HCT116 (cell line): ENCODE measurements at regions not wholly inside any gene's neighbourhood (a gene's known extent, or its start where the extent isn't known, plus 50 kb on each side); places are given as distances from the start of the nearest gene placed in this dataset.

ENCODE experiments used
- ATAC-seq: fragments of 200-7000 bp; cut with Tn5 transposase; 2 replicates; pipeline ENCODE4 v1.9.1; 2020; ENCODE audit warnings: mild to moderate bottlenecking, moderate library complexity
- BruUV-seq: library from RNA; stranded (reverse); fragments of 400-500 nt; replicated peaks from 2 replicates; lab custom pipeline; 2021; lab: Mats Ljungman, UMichigan
- CTCF ChIA-PET: fragments of 300-600 bp; sonication (Branson Sonifier 250); formaldehyde crosslinking; loops from one replicate; lab custom pipeline; 2021; ENCODE audit warnings: antibody characterized with exemption; lab: Charles Lee
- POLR2A ChIA-PET: fragments of 300-600, 350-600 bp; sonication (Branson Sonifier 250); formaldehyde crosslinking; loops from one replicate; lab custom pipeline; 2021; ENCODE audit warnings: antibody characterized with exemption; lab: Charles Lee
- RAD21 ChIA-PET, 2 experiments: fragments of 300-600 bp; sonication (Branson Sonifier 250); formaldehyde crosslinking; loops; one replicate each; lab custom pipeline; 2023; ENCODE audit warnings: low total read pairs in 2 of 2; ENCODE audit not compliant: uncharacterized antibody in 2 of 2, unreplicated experiment in 2 of 2, low non-redundant PET in 1 of 2; lab: Charles Lee
- DNase-seq: peaks from one replicate; pipeline ENCODE4 v3.0.0-alpha.2; 2010; ENCODE audit warnings: low read depth, low spot score
- H2AFZ ChIP-seq: fragments of 200-600 bp; shearing (Covaris generic), sonication (generic); 2 replicates; pipeline ENCODE4 v1.6.1; 2017; ENCODE audit warnings: low read depth, mixed run types, mixed read lengths, antibody characterized with exemption, low read length; ENCODE audit not compliant: poor library complexity, severe bottlenecking
- H3K27ac ChIP-seq: 2 replicates; pipeline ENCODE4 v1.5.1; 2012; ENCODE audit warnings: low read depth, low read length
- H3K27me3 ChIP-seq: fragments of 200-600 bp; sonication (generic); 2 replicates; pipeline ENCODE4 v1.6.1; 2016; ENCODE audit warnings: mixed run types, low read length, mixed read lengths; ENCODE audit not compliant: insufficient read depth
- H3K36me3 ChIP-seq, 2 experiments: fragments of 200-500 bp in 1 of 2; fragments of 200-600 bp in 1 of 2; sonication (Bioruptor generic) in 1 of 2; sonication (generic) in 1 of 2; 2 replicates each; pipeline versions ENCODE4 v1.5.1 to v1.6.1; 2014 to 2016; ENCODE audit warnings: low read length in 2 of 2, inconsistent platforms in 1 of 2, mixed read lengths in 1 of 2, mixed run types in 1 of 2; ENCODE audit not compliant: insufficient read depth in 2 of 2, control insufficient read depth in 1 of 2
- H3K4me1 ChIP-seq, 2 experiments: fragments of 200-600 bp in 1 of 2; sonication (generic) in 1 of 2; 2 replicates each; pipeline versions ENCODE4 v1.5.1 to v1.6.1; 2012 to 2017; ENCODE audit warnings: low read length in 2 of 2, inconsistent platforms in 1 of 2, mild to moderate bottlenecking in 1 of 2, mixed read lengths in 1 of 2, mixed run types in 1 of 2, moderate library complexity in 1 of 2; ENCODE audit not compliant: insufficient read depth in 2 of 2, control insufficient read depth in 1 of 2
- H3K4me2 ChIP-seq: fragments of 200-600 bp; sonication (generic); 2 replicates; pipeline ENCODE4 v1.6.1; 2017; ENCODE audit warnings: mixed run types, low read length, mixed read lengths
- H3K4me3 ChIP-seq, 2 experiments: fragments of 200-600 bp in 1 of 2; sonication (generic) in 1 of 2; replicated peaks in 1 of 2; 2 replicates each; pipeline ENCODE4 v1.5.1; 2011 to 2016; ENCODE audit warnings: low read length in 2 of 2, control low read depth in 1 of 2, low read depth in 1 of 2, mild to moderate bottlenecking in 1 of 2, mixed read lengths in 1 of 2, mixed run types in 1 of 2
- H3K79me2 ChIP-seq: fragments of 200-600 bp; sonication (generic); 2 replicates; pipeline ENCODE4 v1.6.1; 2017; ENCODE audit warnings: mild to moderate bottlenecking, mixed run types, low read length, moderate library complexity, mixed read lengths; ENCODE audit not compliant: insufficient read depth
- H3K9ac ChIP-seq: fragments of 200-600 bp; sonication (generic); 2 replicates; pipeline ENCODE4 v1.6.1; 2016; ENCODE audit warnings: low read length, mixed read lengths
- H3K9me2 ChIP-seq: fragments of 200-600 bp; sonication (generic), shearing (Covaris generic); 2 replicates; pipeline ENCODE4 v1.6.1; 2017; ENCODE audit warnings: mixed run types, mild to moderate bottlenecking, moderate library complexity; ENCODE audit not compliant: insufficient read depth
- H3K9me3 ChIP-seq, 2 experiments: fragments of 200-500 bp in 1 of 2; fragments of 200-600 bp in 1 of 2; sonication (Bioruptor generic) in 1 of 2; sonication (generic) in 1 of 2; 2 replicates each; pipeline ENCODE4 v1.6.1; 2014 to 2017; ENCODE audit warnings: low read length in 2 of 2, mixed read lengths in 2 of 2, inconsistent platforms in 1 of 2, low read depth in 1 of 2, mild to moderate bottlenecking in 1 of 2, mixed run types in 1 of 2, moderate library complexity in 1 of 2; ENCODE audit not compliant: control insufficient read depth in 1 of 2, insufficient read depth in 1 of 2
- H4K20me1 ChIP-seq: fragments of 200-600 bp; sonication (generic), shearing (Covaris generic); 2 replicates; pipeline ENCODE4 v1.6.1; 2017; ENCODE audit warnings: mixed run types, mild to moderate bottlenecking, moderate library complexity; ENCODE audit not compliant: insufficient read depth
- ATF3 ChIP-seq: IDR thresholded peaks from 2 replicates; pipeline ENCODE4 v1.6.1; 2012
- CBX3 ChIP-seq: IDR thresholded peaks from 2 replicates; pipeline ENCODE4 v1.6.1; 2012; ENCODE audit warnings: low read depth
- CEBPB ChIP-seq: IDR thresholded peaks from 2 replicates; pipeline ENCODE4 v1.6.1; 2012; ENCODE audit warnings: low read depth
- CTCF ChIP-seq, 3 experiments: fragments of 200-600 bp in 1 of 3; sonication (generic) in 1 of 3; IDR thresholded peaks in 2 of 3; conservative IDR thresholded peaks in 1 of 3; 2 replicates each; pipeline ENCODE4 v1.5.1; 2012 to 2017; ENCODE audit warnings: low read depth in 2 of 3, low read length in 2 of 3, antibody characterized with exemption in 1 of 3, borderline replicate concordance in 1 of 3, control low read depth in 1 of 3, mild to moderate bottlenecking in 1 of 3, mixed read lengths in 1 of 3, mixed run types in 1 of 3, moderate library complexity in 1 of 3; ENCODE audit not compliant: insufficient read depth in 1 of 3
- EGR1 ChIP-seq: IDR thresholded peaks from 2 replicates; pipeline ENCODE4 v1.6.1; 2012; ENCODE audit warnings: low read depth
- ELF1 ChIP-seq: IDR thresholded peaks from 2 replicates; pipeline ENCODE4 v1.6.1; 2012; ENCODE audit warnings: low read depth, borderline replicate concordance
- EZH2phosphoT487 ChIP-seq: fragments of 200-600 bp; IDR thresholded peaks from 2 replicates; pipeline ENCODE4 v1.6.1; 2018; ENCODE audit warnings: antibody characterized with exemption, borderline replicate concordance
- FOSL1 ChIP-seq: IDR thresholded peaks from 2 replicates; pipeline ENCODE4 v1.6.1; 2012; ENCODE audit warnings: low read depth
- POLR2A ChIP-seq: IDR thresholded peaks from 2 replicates; pipeline ENCODE4 v1.7.0; 2011; ENCODE audit warnings: borderline replicate concordance; ENCODE audit not compliant: insufficient read depth, insufficient read length; ENCODE audit errors: extremely low read depth
- POLR2AphosphoS5 ChIP-seq: IDR thresholded peaks from 2 replicates; pipeline ENCODE4 v1.6.1; 2011; ENCODE audit warnings: mild to moderate bottlenecking, low read depth, low read length, moderate library complexity
- RAD21 ChIP-seq: IDR thresholded peaks from 2 replicates; pipeline ENCODE4 v1.6.1; 2012; ENCODE audit warnings: low read depth, mild to moderate bottlenecking
- REST ChIP-seq: IDR thresholded peaks from 2 replicates; pipeline ENCODE4 v1.6.1; 2012; ENCODE audit warnings: low read depth
- SIN3A ChIP-seq: IDR thresholded peaks from 2 replicates; pipeline ENCODE4 v1.6.1; 2012; ENCODE audit warnings: low read depth
- SRF ChIP-seq: IDR thresholded peaks from 2 replicates; pipeline ENCODE4 v1.6.1; 2012; ENCODE audit warnings: low read depth
- YY1 ChIP-seq: IDR thresholded peaks from 2 replicates; pipeline ENCODE4 v1.6.1; 2011; ENCODE audit warnings: low read length, low read depth, moderate library complexity, mild to moderate bottlenecking; ENCODE audit not compliant: insufficient replicate concordance; ENCODE audit errors: extremely low read depth
- ZNF274 ChIP-seq: fragments of 200-500 bp; sonication (Bioruptor generic); IDR thresholded peaks from 2 replicates; pipeline ENCODE4 v1.6.1; 2014; ENCODE audit warnings: mild to moderate bottlenecking, low read depth, low read length, inconsistent platforms
- intact Hi-C: fragments of 100-400 bp; cut with micrococcal nuclease; formaldehyde crosslinking; loops from 2 replicates; pipeline ENCODE4 v1.10.0; 2022
- TF ChIP-seq, protein P1 (sequence below): IDR thresholded peaks from 2 replicates; pipeline ENCODE4 v1.6.1; 2012

DNA sequence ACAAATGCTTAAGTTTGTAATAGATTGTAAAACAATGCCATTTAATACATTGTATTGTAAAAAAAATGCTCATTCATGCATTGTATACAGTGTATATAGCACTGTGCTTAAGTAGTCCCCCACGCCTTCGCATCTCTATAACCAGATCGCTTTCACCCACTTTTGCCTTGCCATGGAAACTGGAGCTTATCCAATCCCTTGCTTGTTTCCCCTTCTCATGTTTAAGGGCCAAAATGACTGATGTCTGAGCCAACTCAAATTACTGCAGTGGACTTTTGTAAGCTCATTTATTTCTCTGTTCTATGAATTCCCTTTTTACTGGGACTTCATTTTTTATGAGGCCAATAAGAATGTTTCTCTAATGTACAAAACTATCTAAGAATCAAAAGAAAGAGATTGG is 730.9 kb upstream of the GJE1 start:
- H3K4me1 ChIP-seq: no peaks in the 10 kb centered on the region
- H3K9ac ChIP-seq: no peak overlapping the region
- H3K4me2 ChIP-seq: no peak overlapping the region
- H3K79me2 ChIP-seq: no peaks in the 10 kb centered on the region
- CTCF ChIA-PET: no interaction called here
- POLR2A ChIA-PET: no interaction called here
- H3K4me3 ChIP-seq: no peak overlapping the region
- H3K9me3 ChIP-seq: no peaks in the 10 kb centered on the region
- no peaks in the 10 kb centered on the region for H4K20me1 ChIP-seq
- ATAC-seq (no peak), DNase-seq (no peak)
- BruUV-seq: no TSS peak
- RAD21 ChIA-PET: no interaction called here
- TF ChIP-seq RAD21 (no peak), ATF3 (no peak), ZNF274 (no peak), ELF1 (no peak), CEBPB (no peak), SIN3A (no peak), REST (no peak), FOSL1 (no peak), EGR1 (no peak), YY1 (no peak), SRF (no peak), POLR2AphosphoS5 (no peak), CTCF (IDR thresholded peaks at IDR 0.05 in 2 of 3, conservative IDR thresholded peaks at IDR 0.05 in 1 of 3; ENCODE audit: borderline replicate concordance in 1 of 3, insufficient read depth in 1 of 3, low read depth in 2 of 3, low read length in 2 of 3) (no peak), POLR2A (no peak), CBX3 (no peak), EZH2phosphoT487 (no peak)
- TF ChIP-seq, protein P1, sequence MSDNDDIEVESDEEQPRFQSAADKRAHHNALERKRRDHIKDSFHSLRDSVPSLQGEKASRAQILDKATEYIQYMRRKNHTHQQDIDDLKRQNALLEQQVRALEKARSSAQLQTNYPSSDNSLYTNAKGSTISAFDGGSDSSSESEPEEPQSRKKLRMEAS: no peak
- H2AFZ ChIP-seq: no peak overlapping the region
- intact Hi-C loops: loop anchor here (5.0 kb wide), 1 partner anchor 1575 kb away; no protein-coding TSS in a partner anchor
- no peaks in the 10 kb centered on the region for H3K27me3 ChIP-seq
- no peak overlapping the region for H3K27ac ChIP-seq
- no peaks in the 10 kb centered on the region for H3K36me3 ChIP-seq
- H3K9me2 ChIP-seq: peaks cover 4% of the 10 kb centered on the region; the same call in 1 of the 2 replicates
